ENCODE measurements at regions not wholly inside any gene's neighbourhood (a gene's known extent, or its start where the extent isn't known, plus 50 kb on each side); places are given as distances from the start of the nearest gene placed in this dataset.

DNA sequence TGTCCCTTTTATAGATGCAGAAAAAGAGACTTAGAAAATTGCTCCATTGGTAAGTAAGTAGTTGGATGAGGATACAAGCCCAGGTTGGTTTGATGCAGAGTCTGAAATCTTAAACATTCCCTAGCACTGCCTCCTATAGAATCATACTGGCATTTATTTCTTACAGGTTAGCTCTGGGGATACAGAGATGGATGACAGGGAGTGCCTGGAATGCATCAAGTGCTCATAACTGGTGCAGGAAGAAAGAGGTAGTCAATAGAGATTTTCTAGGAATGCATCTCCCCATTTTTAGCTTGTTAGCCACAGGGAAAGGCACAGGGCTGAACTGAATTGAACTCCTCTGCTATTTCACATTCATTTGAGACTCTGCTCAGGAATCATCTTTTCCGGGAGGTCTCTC lies 269.0 kb upstream of the USP24 start:
- TF ChIP-seq POLR2AphosphoS5 (IDR thresholded peaks at IDR 0.05) (no peak), CTCF (IDR thresholded peaks at IDR 0.05) (no peak), EP300 (IDR thresholded peaks at IDR 0.05; ENCODE audit: low read depth) (no peak)
